ENCODE measurements at regions not wholly inside any gene's neighbourhood (a gene's known extent, or its start where the extent isn't known, plus 50 kb on each side); places are given as distances from the start of the nearest gene placed in this dataset.
A peak's percentile ranks its signal among the peaks of the same experiment; 100 is the strongest.

GRCh38 chr3:151995091-151995490 lies 121.6 kb downstream of the SUCNR1 start:
- no peak for DNase-seq

GRCh38 chr3:151998744-151999143 lies 125.3 kb downstream of the SUCNR1 start:
- no peak for DNase-seq

GRCh38 chr3:151999936-152000335 lies 126.5 kb downstream of the SUCNR1 start:
- no peak for DNase-seq

DNA sequence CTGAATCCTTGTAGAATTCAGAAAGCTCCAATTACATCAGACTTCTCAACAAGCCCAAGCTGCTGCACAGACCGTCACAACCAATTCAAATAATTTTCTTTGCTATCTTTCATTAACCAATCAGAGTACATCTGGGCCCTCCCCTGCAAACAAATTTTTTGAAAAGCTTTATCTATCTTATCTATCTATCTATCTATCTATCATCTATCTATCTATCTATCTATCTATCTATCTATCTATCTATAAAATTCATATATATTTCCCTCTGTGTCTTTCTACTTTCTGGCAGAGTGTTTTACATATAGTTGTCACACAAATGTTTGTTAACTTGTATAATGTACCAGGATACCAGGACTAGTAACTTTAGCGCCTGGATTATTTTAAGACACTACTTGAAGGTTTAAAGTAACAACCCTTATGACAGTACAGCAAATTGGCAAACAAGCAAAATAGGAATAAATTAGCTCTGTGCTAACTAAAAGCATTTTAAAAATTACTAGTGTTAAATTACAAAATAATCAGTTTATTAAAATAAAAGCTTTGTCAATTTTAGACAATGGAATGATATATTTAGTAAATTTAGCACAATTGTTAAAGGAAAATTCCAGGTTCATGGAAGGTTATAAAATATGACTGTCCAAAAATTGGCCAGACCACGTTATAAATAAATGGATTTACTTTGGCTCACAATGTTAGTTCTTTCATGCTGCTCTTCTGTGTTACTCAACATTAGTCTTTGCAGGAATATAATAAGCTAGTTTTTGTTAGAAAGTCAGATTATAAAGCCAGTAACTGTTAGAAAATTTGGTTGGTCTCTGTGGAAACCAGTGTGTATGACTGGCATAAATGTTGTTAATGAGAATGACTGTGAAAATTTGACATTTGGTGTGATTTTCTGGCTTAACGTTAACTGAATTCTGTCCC lies 138.6 kb downstream of the SUCNR1 start:
- no peak for DNase-seq

GRCh38 chr3:152019508-152019907 lies 146.1 kb downstream of the SUCNR1 start:
- no peak for DNase-seq

DNA sequence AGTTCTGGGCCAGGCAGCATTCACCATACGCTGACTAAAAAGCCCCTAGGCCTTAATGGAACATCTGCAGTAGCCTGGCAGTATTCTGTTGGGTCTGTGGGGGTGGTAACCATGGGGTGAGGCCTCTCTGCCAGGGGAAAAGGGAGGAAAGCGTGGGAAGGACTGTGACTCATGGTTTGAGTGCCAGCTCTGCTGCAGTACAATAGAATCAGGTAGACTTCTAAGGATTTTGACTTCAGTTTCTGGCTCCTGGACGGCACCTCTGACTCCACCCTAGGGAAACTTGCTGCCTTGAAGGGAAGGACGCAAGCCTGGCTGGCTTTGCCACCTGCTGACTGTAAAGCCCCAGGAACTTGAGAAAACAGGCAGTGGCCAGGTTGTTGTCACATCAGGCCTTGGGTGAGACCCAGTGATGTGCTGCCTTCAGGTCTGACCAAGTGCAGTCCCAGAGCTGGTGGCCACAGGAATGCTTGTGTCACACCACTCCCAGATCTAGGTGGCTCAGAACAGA lies 148.6 kb downstream of the SUCNR1 start:
- DNase-seq = peak; percentile 1

- no peak for DNase-seq
Measured at GRCh38 chr3:152026033-152026556, 152.7 kb downstream of the SUCNR1 start.

- DNase-seq = no peak
Measured at GRCh38 chr3:152030320-152030719, 156.9 kb downstream of the SUCNR1 start.

- no peak for DNase-seq
Measured at GRCh38 chr3:152031321-152031720, 157.9 kb downstream of the SUCNR1 start.

DNA sequence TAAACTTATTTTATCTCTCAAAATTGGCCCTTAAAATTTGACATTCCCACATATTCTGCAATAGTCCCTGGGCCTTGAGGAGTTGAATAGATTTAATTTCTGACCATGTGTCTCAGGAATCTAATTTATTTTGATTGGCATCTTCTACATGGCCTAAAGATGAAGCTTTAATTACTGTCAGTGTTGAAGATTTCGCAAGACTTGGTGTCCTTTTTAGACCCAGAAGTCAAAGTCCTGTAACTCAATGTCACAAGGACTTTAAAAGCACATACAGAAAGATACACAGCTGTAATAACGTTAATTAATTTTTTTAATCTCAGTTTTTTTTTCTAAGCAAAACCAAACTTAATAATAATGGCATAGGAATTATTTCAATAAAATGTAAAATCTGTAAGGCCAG lies 163.9 kb downstream of the SUCNR1 start:
- DNase-seq = no peak

GRCh38 chr3:152037953-152038352 lies 164.5 kb downstream of the SUCNR1 start:
- no peak for DNase-seq

DNA sequence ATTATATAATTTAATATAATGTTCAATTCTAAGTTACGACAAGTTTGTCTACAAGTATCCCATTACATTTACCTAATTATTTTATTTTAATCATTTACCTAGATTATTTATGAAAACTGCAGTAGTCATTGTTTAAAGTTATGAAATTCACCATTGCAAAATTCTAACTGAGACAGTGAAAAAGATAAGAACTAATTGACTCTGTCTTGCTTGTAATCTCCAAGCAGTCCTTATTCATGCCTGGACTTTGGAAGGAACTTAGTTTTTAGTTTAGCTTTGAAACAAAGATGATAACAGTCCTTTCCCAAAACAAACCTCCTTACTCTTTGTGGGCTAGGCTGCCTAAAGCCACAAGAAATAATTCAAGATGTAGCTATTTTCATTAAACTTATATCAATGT lies 165.0 kb downstream of the SUCNR1 start:
- no peak for DNase-seq

DNA sequence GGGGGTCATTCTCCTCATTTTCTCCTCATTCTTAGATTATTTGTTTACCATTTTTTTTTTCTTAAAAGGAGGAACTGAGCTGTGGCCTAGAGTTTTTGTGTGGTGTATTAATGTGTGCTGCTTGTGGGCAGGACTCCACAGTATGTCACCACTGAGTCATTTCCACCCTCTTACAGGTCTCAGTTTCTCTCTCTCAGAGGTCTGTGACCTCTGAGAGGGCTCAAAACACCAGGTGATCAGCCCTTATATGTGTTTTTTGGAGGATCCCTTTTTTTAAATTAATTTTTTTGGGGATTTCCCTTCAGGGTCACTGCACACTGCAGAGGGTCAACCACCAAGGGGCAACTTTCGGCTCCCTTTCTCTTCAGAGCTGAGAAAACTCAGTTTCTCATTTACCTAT lies 166.4 kb downstream of the SUCNR1 start:
- DNase-seq = no peak

DNA sequence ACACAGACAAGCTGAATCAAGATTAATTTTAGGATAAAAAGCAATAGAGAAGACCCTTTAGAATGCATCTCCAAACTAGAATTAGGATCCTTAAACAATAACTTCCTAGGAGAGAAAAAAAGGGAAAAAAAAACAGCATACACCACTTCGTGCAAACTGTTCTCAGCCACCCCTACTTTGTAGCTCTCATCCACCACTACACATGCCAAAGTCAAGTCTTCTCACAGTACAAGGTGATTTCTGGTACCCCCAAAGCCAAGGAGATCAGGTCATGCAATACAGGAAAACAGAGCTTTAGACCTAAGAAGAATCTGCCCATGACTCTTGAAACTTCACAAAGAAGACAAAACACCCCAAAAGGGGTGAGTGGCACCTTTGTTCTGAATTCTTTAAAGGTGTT lies 166.9 kb downstream of the SUCNR1 start:
- no peak for DNase-seq

DNA sequence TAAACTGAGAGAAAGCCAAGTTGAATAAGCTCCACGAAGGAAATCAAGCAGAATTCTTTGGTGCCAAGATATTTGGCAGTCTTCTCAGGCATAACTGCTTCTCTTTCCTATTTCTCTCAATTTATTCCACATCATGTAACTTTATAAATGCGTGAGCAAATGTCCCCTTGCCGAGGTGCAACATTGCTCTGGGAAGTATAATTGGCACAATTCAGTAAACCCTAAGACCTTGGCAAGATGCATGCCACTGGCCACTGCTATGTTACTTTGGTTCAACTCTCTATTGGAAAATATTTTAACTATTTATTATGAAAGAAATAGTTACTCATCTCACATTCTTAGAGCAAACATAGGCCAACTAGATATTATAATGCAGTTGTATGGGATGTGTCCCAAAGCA lies 170.2 kb downstream of the SUCNR1 start:
- no peak for DNase-seq

- no peak for DNase-seq
Measured at GRCh38 chr3:152046280-152046679, 172.8 kb downstream of the SUCNR1 start.

DNA sequence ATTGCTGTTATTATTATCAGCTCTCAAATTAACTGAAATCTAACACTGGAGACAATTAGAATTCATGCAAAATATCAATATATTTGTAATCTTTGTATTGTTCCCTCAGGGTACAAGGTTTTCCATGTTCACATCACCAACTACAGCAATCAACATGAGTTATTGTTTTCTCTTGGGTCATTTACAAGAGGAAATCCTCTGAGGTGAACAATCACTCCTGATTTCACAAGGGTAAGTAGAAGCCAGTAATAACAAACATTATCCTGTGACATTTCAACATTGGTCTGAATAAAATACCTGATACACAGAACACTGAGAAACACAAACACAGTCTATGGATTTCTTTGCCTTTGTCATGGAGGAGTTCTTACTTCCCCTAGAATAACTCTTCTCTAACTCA lies 174.0 kb downstream of the SUCNR1 start:
- no peak for DNase-seq

GRCh38 chr3:152048831-152049230 lies 175.4 kb downstream of the SUCNR1 start:
- no peak for DNase-seq

- no peak for DNase-seq
Measured at GRCh38 chr3:152050903-152051302, 177.5 kb downstream of the SUCNR1 start.

- DNase-seq = no peak
Measured at GRCh38 chr3:152051501-152052404, 178.3 kb downstream of the SUCNR1 start.

DNA sequence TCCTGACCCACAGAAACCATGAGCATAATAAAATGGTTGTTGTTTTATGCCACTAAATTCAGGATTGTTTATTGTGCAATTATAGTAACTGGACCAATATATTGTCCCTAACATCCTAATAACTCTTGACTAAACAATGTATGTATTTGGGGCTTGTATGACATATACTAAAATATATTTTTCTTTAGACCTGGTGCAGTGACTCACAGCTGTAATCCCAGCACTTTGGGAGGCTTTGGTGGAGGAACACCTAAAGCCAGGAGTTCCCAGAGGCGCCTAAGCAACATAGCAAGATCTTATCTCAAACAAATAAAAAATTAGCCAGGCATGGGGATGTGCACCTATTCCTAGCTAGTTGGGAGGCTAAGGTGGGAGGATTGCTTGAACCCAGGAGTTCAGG lies 180.4 kb downstream of the SUCNR1 start:
- DNase-seq = no peak

DNA sequence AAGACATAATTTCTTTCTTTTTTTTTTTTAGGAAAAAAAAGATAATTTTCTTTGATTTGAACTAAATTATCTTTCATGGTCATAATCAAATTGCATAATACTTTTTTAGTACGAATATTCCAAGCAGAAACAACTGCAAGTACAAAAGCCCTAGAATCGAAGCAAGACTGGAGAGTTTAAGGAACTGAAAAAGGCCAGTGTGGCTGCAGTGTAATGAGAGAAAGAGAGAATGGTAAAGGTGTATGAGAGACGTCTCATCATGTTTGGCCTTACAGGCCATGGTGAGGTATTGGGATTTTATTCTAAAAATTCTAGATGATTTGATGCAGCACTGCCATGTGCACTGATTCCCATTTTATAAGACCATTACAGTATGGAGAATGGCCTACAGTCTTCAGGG lies 180.9 kb downstream of the SUCNR1 start:
- DNase-seq = no peak

DNA sequence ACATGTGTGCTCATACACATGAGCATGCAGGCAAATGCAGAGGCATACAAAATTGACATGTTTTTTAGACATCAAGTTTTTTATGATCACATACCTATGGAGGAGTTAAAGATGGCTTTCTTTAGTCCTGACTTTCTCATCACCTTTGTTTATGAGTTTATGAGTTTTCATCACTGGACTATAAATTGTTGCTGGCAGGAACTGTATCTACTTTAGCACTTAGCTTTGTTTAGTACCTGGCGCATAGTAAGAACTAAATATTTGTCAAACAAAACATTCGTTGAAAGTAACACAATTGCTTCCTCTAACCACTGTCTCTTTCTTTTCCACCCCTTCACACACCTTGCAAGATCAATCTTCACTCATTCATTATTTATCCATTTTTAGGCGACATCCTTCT lies 182.6 kb downstream of the SUCNR1 start:
- DNase-seq = no peak

Data from activated T-cell treated with anti-CD3 and anti-CD28 coated beads for 4 hours (primary cell).